Caki2 (cell line): ENCODE measurements at regions not wholly inside any gene's neighbourhood (a gene's known extent, or its start where the extent isn't known, plus 50 kb on each side); places are given as distances from the start of the nearest gene placed in this dataset.

Experiments
- DNase-seq: peaks from one replicate; pipeline ENCODE4 v3.0.0-alpha.2; 2015; ENCODE audit warnings: low read depth
- in situ Hi-C: cut with HindIII; loops from 2 replicates; pipeline ENCODE4 v1.10.0; 2016; ENCODE audit warnings: low sequenced_read_pairs, low pct_unique_long_range_greater_than_20kb, mixed read lengths

GRCh38 chr14:41171045-41171444, 435.6 kb upstream of the LRFN5 start:
- in situ Hi-C loops: no loop called here
- DNase-seq: no peak

DNA sequence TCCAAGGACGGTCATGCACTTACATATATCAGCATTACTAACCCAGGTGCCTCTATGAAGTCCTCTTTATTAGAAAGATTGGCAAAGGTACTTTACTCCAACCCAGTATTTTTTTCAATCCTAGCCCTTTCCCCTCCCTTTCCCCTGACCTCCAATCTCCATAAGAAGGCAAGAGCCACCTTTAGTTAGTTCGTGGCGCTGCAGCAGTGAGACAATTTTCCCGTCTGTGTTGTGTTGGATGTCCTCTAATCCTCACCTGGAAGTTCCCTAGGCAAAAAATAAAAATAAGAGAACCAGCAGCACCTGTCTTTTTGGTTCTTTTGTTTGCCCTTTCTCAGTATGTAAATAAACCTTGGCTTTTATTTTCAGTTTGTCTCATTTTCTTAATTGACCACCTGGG, 439.6 kb upstream of the LRFN5 start:
- in situ Hi-C loops: no loop called here
- DNase-seq: no peak

DNA sequence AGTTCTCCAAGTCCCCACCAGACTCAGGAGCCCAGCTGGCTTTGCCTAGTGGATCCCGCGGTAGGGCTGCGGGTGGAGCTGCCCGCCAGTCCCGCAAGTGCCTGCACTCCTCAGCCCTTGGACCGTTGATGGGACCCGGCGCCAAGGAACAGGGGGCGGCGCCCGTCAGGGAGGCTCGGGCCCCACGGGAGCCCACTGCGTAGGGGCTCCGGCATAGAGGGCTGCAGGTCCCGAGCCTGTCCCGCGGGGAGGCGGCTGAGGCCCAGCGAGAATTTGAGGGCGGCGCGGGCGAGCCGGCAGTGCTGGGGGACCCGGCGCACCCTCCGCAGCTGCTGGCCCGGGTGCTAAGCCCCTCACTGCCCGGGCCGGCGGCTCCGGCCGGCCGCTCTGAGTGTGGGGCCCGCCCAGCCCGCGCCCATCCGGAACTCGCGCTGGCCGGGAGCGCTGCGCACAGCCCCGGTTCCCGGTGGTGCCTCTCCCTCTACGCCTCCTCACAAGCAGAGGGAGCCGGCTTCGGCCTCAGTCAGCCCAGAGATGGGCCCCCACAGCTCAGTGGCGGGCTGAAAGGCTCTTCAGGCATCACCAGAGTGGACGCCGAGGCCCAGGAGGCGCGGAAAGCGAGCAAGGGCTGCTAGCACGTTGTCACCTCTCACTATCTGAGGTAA, 452.4 kb upstream of the LRFN5 start:
- no peak for DNase-seq
- in situ Hi-C loops: no loop called here

GRCh38 chr14:41146391-41146790, 460.3 kb upstream of the LRFN5 start:
- in situ Hi-C loops: no loop called here
- no peak for DNase-seq

DNA sequence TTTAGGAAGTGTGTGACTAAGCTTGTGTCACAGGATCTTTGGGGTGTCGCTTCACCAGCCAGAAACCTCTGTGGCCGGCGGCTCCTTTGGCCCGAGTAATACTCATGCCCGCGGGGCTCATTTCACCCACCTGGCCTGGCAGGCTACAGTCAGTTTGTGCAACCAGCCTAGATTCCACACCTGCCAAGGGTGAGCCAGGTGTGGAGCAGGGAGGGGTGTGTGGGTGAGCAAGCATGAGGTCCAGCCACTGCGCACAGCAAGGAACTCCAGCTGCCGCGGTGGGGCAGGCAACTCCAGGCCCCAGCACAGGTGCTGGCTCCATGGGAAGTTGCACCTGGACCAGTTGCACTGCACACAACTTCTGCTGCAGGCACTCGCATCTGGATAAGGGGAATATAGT, 462.3 kb upstream of the LRFN5 start:
- DNase-seq: no peak
- in situ Hi-C loops: no loop called here

DNA sequence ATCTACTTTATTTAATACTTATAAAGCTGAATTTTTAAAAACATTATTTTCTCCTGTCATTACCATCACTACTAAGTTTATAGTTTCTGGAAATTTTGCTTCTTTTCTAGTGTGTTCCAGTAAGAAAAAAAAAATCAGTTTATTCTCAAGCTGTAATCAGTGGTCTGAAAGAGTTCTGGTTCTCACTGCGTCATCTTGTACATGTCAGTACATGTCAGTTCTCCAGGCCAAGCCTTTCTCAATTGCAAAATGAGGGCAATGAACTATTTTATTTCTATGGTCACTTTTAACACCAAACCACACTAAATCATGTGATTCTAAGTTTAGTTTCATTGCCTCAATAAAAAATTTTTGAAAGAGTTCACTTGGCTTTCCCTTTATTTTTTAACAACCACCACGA, 468.9 kb upstream of the LRFN5 start:
- DNase-seq: no peak
- in situ Hi-C loops: no loop called here

DNA sequence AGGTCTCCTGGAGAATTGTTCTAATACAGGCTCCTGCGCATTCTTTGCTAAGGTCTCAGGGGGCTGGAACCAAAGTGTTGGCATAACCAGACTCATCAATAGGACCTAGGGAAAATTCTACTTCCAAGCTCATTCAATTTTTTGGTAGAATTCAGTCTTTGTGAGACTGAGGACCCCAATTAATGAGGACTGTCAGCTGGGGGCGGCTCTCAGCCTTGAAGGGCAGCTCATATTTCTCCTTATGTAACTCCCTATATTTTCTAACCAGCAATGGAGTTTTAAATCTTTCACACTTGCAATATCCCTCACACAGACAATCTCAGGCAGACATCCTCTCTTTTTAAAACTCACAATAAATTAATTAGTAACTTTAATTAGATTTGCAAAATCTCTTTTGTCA, 476.4 kb upstream of the LRFN5 start:
- in situ Hi-C loops: no loop called here
- no peak for DNase-seq

GRCh38 chr14:41120402-41120801, 486.3 kb upstream of the LRFN5 start:
- in situ Hi-C loops: no loop called here
- DNase-seq: no peak

DNA sequence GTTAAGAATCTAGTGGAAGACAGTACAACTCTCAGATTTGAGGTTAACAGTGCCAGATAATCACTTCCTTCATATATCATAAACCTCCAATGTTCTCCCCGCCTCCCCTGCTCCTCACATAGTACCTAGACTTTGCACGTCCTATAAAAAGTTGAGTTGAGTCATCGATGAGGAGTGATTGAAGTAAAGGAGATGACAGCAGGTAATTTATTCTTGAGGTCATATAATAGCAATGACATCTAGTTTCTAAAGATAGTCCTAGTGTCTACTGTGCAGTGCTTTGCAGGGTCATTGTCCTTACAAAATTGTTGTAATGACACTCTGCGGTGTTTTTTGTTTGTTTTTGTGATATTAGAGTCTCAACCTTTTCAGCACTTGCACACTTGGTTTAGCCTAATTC, 510.5 kb upstream of the LRFN5 start:
- in situ Hi-C loops: no loop called here
- DNase-seq: no peak

DNA sequence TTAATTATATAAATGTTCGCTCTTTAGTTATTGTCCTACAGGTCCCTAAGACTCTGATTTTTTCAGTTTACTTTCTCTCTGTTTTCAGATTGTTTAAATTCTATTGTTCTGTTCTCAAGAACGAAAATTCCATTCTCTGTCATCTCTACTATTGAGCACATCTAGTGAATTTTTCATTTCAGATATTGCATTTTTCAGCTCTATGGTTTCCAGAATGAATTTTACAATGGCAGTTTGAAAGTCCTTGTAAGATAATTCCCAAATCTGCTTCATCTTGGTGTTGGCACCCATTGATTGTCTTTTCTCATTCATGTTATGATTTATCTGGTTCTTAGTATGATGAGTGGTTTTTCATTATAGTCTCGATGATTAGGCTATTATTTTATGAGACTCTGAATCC, 519.6 kb upstream of the LRFN5 start:
- no peak for DNase-seq
- in situ Hi-C loops: no loop called here

DNA sequence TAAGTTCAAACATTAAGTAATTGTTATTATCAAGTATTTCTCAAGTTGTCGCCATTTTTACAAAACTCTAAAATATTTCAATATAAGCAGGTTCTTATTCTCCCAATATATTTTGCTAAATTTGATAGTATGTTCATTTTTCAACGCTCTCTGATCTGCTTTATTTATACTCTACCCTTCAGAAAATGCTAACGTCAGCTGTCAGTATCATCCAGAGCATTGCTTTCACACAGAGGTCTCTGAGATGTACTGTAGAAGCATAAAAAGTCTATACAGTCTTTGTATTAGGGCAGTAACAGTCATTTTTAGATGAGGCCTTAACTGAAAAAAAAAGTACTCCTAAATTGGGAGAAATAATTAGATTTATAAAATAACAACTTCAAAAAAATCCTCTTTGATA, 533.1 kb upstream of the LRFN5 start:
- in situ Hi-C loops: no loop called here
- no peak for DNase-seq

- DNase-seq: no peak
- in situ Hi-C loops: no loop called here
These were observed 533.9 kb upstream of the LRFN5 start for GRCh38 chr14:41072776-41073175.

GRCh38 chr14:41071351-41071750, 535.3 kb upstream of the LRFN5 start:
- in situ Hi-C loops: no loop called here
- no peak for DNase-seq

- in situ Hi-C loops: no loop called here
- DNase-seq: peak; percentile 64
These were observed 543.9 kb upstream of the LRFN5 start for GRCh38 chr14:41062826-41063225.

DNA sequence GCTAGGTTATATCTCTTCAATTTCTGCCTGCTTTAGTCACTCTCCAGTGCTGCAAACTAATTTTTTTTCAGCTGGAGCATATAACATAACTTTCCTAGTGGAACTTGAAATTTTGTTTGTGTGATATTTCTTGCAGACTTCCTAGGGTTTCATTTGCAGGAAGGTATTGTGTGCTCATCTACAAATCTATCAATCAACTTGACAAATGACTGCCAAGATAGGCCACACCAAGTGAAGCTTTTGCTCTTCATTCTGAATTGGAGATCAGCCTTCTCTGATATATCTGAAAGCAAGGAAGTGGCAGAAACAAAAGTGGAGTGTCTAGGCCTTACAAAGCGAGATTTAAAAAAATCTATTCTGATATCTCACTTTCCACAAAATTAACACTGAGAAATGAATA, 551.1 kb upstream of the LRFN5 start:
- in situ Hi-C loops: no loop called here
- DNase-seq: no peak

GRCh38 chr14:41051801-41052200, 554.9 kb upstream of the LRFN5 start:
- in situ Hi-C loops: no loop called here
- peak; percentile 16 for DNase-seq

DNA sequence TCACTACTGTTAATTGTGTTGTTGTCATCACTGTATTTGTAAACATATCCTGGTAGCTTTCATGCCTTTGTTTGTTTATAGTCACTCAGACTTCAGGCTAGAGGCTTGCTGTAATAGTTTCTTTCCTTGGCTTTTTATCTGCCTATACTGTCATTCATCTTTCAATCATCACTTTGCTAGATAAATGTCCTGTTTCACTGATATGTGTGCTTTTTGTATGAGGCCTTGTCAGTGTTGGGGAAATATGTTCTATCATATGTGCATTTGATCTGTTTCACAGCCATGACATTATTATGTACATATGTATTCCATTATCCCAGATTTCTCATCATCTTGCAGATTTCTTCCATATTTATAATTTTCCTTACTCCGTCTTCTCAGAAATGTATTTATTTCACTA, 558.9 kb upstream of the LRFN5 start:
- no peak for DNase-seq
- in situ Hi-C loops: no loop called here

- in situ Hi-C loops: no loop called here
- DNase-seq: no peak
These were observed 569.3 kb upstream of the LRFN5 start for GRCh38 chr14:41037388-41037787.

- DNase-seq: no peak
- in situ Hi-C loops: no loop called here
These were observed 571.7 kb upstream of the LRFN5 start for GRCh38 chr14:41034969-41035368.

DNA sequence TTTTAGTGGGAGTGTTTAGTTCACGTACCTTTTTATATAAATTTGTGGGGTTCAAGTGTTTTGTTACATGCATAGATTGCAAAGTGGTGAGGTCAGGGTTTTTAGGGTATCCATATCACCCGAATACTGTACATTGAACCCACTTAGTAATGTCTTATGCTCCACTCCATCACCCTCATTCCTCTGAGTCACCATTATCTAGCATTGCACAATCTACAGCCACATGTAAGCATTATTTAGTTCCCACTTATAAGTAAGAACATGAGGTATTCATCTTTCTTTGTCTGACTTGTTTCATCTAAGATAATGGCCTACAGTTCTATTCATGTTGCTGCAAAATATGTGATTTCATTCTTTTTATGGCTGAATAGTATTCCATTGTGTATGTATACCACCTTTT, 583.7 kb upstream of the LRFN5 start:
- in situ Hi-C loops: no loop called here
- no peak for DNase-seq

GRCh38 chr14:41016213-41016612, 590.5 kb upstream of the LRFN5 start:
- in situ Hi-C loops: no loop called here
- DNase-seq: no peak
